GM12878 (cell line): ENCODE measurements at regions not wholly inside any gene's neighbourhood (a gene's known extent, or its start where the extent isn't known, plus 50 kb on each side); places are given as distances from the start of the nearest gene placed in this dataset.

Experiments used
- ATAC-seq: fragments of 200-7000 bp; cut with Tn5 transposase; 3 replicates; pipeline ENCODE4 v1.9.1; 2020; ENCODE audit warnings: mild to moderate bottlenecking, moderate library complexity
- BruUV-seq: library from RNA; stranded (reverse); fragments of 400-500 nt; replicated peaks from 2 replicates; lab custom pipeline; 2021; lab: Mats Ljungman, UMichigan
- CTCF ChIA-PET: fragments of 300-600 bp; sonication (Branson Sonifier 250); formaldehyde crosslinking; extraction: SDS; loops from one replicate; lab custom pipeline; 2021; ENCODE audit warnings: inconsistent platforms; lab: Yijun Ruan, JAX
- POLR2A ChIA-PET: fragments of 350-600 bp; formaldehyde crosslinking; extraction: SDS; loops from one replicate; lab custom pipeline; 2021; ENCODE audit warnings: inconsistent platforms; lab: Charles Lee
- RAD21 ChIA-PET: fragments of 300-600 bp; sonication (Branson Sonifier 250); formaldehyde crosslinking; loops from one replicate; lab custom pipeline; 2023; ENCODE audit warnings: antibody characterized with exemption; ENCODE audit not compliant: unreplicated experiment; lab: Charles Lee
- SMC1A ChIA-PET: fragments of 300-600 bp; sonication (Branson Sonifier 250); formaldehyde crosslinking; loops from one replicate; lab custom pipeline; 2023; ENCODE audit not compliant: unreplicated experiment, uncharacterized antibody; lab: Charles Lee
- DNase-seq: peaks from one replicate; pipeline ENCODE4 v3.0.0-alpha.2; 2011; ENCODE audit warnings: low read depth, low spot score
- FAIRE-seq: peaks from 3 replicates; lab custom pipeline; 2011; peaks lifted over from hg19 to GRCh38; lab: Jason Lieb, UNC
- H2AFZ ChIP-seq: 2 replicates; pipeline ENCODE4 v1.6.0; 2011; ENCODE audit warnings: low read depth, low read length, control low read depth; ENCODE audit not compliant: control insufficient read depth
- H3K27ac ChIP-seq: 2 replicates; pipeline ENCODE4 v1.5.1; 2011; ENCODE audit warnings: control low read depth; ENCODE audit not compliant: control insufficient read depth, insufficient read depth
- H3K27me3 ChIP-seq, 2 experiments: replicated peaks in 1 of 2; 2 replicates each; pipeline versions ENCODE4 v1.6.0 to v1.6.1; 2011; ENCODE audit warnings: low read length in 1 of 2; ENCODE audit not compliant: control insufficient read depth in 2 of 2, insufficient read depth in 2 of 2
- H3K36me3 ChIP-seq, 2 experiments: 2 replicates each; pipeline ENCODE4 v1.5.1; 2011; ENCODE audit warnings: low read length in 1 of 2; ENCODE audit not compliant: control insufficient read depth in 2 of 2, insufficient read depth in 2 of 2
- H3K4me1 ChIP-seq: 2 replicates; pipeline ENCODE4 v1.6.1; 2011; ENCODE audit warnings: mild to moderate bottlenecking, low read length, moderate library complexity, mixed read lengths; ENCODE audit not compliant: control insufficient read depth, insufficient read depth
- H3K4me2 ChIP-seq: 2 replicates; pipeline ENCODE4 v1.6.0; 2011; ENCODE audit warnings: control low read depth; ENCODE audit not compliant: control insufficient read depth, insufficient read depth
- H3K4me3 ChIP-seq: fragments of 200-600 bp; sonication (generic); 2 replicates; pipeline ENCODE4 v1.5.1; 2016
- H3K79me2 ChIP-seq: 2 replicates; pipeline ENCODE4 v1.6.0; 2011; ENCODE audit warnings: low read length; ENCODE audit not compliant: control insufficient read depth, insufficient read depth
- H3K9ac ChIP-seq: 2 replicates; pipeline ENCODE4 v1.8.0; 2011; ENCODE audit warnings: low read length, control low read depth, mixed read lengths; ENCODE audit not compliant: control insufficient read depth, insufficient read depth
- H3K9me3 ChIP-seq: replicated peaks from 3 replicates; pipeline ENCODE4 v1.5.1; 2011; ENCODE audit warnings: mild to moderate bottlenecking, low read length; ENCODE audit not compliant: control insufficient read depth, insufficient read depth
- H4K20me1 ChIP-seq: 2 replicates; pipeline ENCODE4 v1.6.0; 2011; ENCODE audit not compliant: control insufficient read depth, insufficient read depth
- BHLHE40 ChIP-seq, 2 experiments: fragments of 450-650 bp in 1 of 2; IDR thresholded peaks; 2 replicates each; pipeline ENCODE4 v1.6.1; 2011 to 2017; ENCODE audit warnings: low read depth in 2 of 2, borderline replicate concordance in 1 of 2, improper control_type of control experiment in 1 of 2, low read length in 1 of 2, mild to moderate bottlenecking in 1 of 2
- CHD4 ChIP-seq: fragments of 200-600 bp; sonication (generic); IDR thresholded peaks from 2 replicates; pipeline ENCODE4 v1.6.1; 2016; ENCODE audit warnings: mild to moderate bottlenecking
- HDAC6 ChIP-seq: fragments of 200-600 bp; sonication (generic); IDR thresholded peaks from one replicate; pipeline ENCODE4 v1.8.0; 2017; ENCODE audit warnings: antibody characterized with exemption; ENCODE audit not compliant: unreplicated experiment
- IKZF1 ChIP-seq: fragments of 450-650 bp; conservative IDR thresholded peaks from 2 replicates; pipeline ENCODE4 v1.6.1; 2017; ENCODE audit warnings: antibody characterized with exemption, mild to moderate bottlenecking
- NFIC ChIP-seq: IDR thresholded peaks from 2 replicates; pipeline ENCODE4 v1.6.1; 2012; ENCODE audit warnings: low read depth, mild to moderate bottlenecking, inconsistent platforms, low read length, moderate library complexity
- POLR2AphosphoS5 ChIP-seq: IDR thresholded peaks from 2 replicates; pipeline ENCODE4 v1.6.1; 2011; ENCODE audit warnings: mild to moderate bottlenecking, low read length, inconsistent platforms
- RAD51 ChIP-seq: fragments of 450-650 bp; IDR thresholded peaks from 2 replicates; pipeline ENCODE4 v1.6.1; 2016; ENCODE audit warnings: moderate library complexity, mild to moderate bottlenecking, inconsistent platforms
- RBBP5 ChIP-seq: fragments of 200-600 bp; sonication (generic); conservative IDR thresholded peaks from 2 replicates; pipeline ENCODE4 v1.6.1; 2016
- SMARCA5 ChIP-seq: fragments of 450-650 bp; IDR thresholded peaks from 2 replicates; pipeline ENCODE4 v1.6.1; 2017; ENCODE audit warnings: mild to moderate bottlenecking
- STAT3 ChIP-seq: IDR thresholded peaks from 2 replicates; pipeline ENCODE4 v1.6.1; 2011; ENCODE audit warnings: low read depth, low read length, improper control_type of control experiment
- USF2 ChIP-seq: IDR thresholded peaks from 2 replicates; pipeline ENCODE4 v1.6.1; 2011; ENCODE audit warnings: low read depth, low read length, improper control_type of control experiment, borderline replicate concordance
- ZNF622 ChIP-seq: fragments of 450-650 bp; IDR thresholded peaks from 2 replicates; pipeline ENCODE4 v1.6.1; 2017; ENCODE audit warnings: mild to moderate bottlenecking, inconsistent platforms
- WGBS: methylation state at CpG from one replicate; pipeline ENCODE4 v1.1.6; 2016; ENCODE audit warnings: low lambda C conversion rate; ENCODE audit not compliant: insufficient replicate concordance, insufficient coverage; ENCODE audit errors: missing lambda C conversion rate; 5-methylcytosine and 5-hydroxymethylcytosine counted together
- in situ Hi-C: fragments of 300-500 bp; cut with MboI; formaldehyde crosslinking; loops from 9 replicates; pipeline ENCODE4 v1.14.3; 2018; ENCODE audit warnings: mixed read lengths
- intact Hi-C: fragments of 100-400 bp; cut with micrococcal nuclease; formaldehyde crosslinking; loops from one replicate; pipeline ENCODE4 v1.14.2; 2022; ENCODE audit not compliant: unreplicated experiment

GRCh38 chr18:71485611-71486010 lies 1058.5 kb downstream of the CBLN2 start:
- no peaks in the 10 kb centered on the region for H3K27me3 ChIP-seq
- no peak overlapping the region for H3K27ac ChIP-seq
- 26% methylated on average over 3 of the region's 3 CpGs for WGBS
- ChIA-PET CTCF (interaction anchor here (0.8 kb wide), 1 partner anchor 87 kb away, joined by 4 read pairs; no protein-coding TSS in a partner anchor), SMC1A (no interaction called here), RAD21 (no interaction called here), POLR2A (no interaction called here)
- ATAC-seq (peak; percentile 47), FAIRE-seq (no peak), DNase-seq (no peak)
- no peaks in the 10 kb centered on the region for H3K36me3 ChIP-seq
- H3K9ac ChIP-seq, result no peak overlapping the region
- H3K4me2 ChIP-seq, result no peak overlapping the region
- no peaks in the 10 kb centered on the region for H3K79me2 ChIP-seq
- H3K4me1 ChIP-seq, result no peaks in the 10 kb centered on the region
- H3K4me3 ChIP-seq, result no peak overlapping the region
- no peak overlapping the region for H2AFZ ChIP-seq
- TF ChIP-seq STAT3, result no peak
- no peak for TF ChIP-seq ZNF622
- no peak for TF ChIP-seq USF2
- no peak for TF ChIP-seq POLR2AphosphoS5
- TF ChIP-seq IKZF1, result no peak
- TF ChIP-seq CHD4, result no peak
- no peak for TF ChIP-seq RAD51
- no peak for TF ChIP-seq BHLHE40 (IDR thresholded peaks at IDR 0.05; ENCODE audit: borderline replicate concordance in 1 of 2, low read depth in 2 of 2, low read length in 1 of 2)
- TF ChIP-seq HDAC6, result no peak
- no peak for TF ChIP-seq SMARCA5
- TF ChIP-seq RBBP5, result no peak
- no peak for TF ChIP-seq NFIC
- H4K20me1 ChIP-seq, result no peaks in the 10 kb centered on the region
- H3K9me3 ChIP-seq, result no peaks in the 10 kb centered on the region
- no TSS peak for BruUV-seq
- intact Hi-C loops, result no loop called here
- in situ Hi-C loops, result no loop called here
